NCI-H82 treated with DMSO at 0.1 percent for 48 hours (cell line): ENCODE measurements at regions not wholly inside any gene's neighbourhood (a gene's known extent, or its start where the extent isn't known, plus 50 kb on each side); places are given as distances from the start of the nearest gene placed in this dataset.
A peak's percentile ranks its signal among the peaks of the same experiment; 100 is the strongest.

Source experiments
- DNase-seq: peaks from one replicate; lab custom pipeline; 2025; ENCODE audit not compliant: unreplicated experiment; lab: John Stamatoyannopoulos, UW

GRCh38 chr7:12067156-12067831 is 143.8 kb upstream of the TMEM106B start:
- DNase-seq, result peak; percentile 64

DNA sequence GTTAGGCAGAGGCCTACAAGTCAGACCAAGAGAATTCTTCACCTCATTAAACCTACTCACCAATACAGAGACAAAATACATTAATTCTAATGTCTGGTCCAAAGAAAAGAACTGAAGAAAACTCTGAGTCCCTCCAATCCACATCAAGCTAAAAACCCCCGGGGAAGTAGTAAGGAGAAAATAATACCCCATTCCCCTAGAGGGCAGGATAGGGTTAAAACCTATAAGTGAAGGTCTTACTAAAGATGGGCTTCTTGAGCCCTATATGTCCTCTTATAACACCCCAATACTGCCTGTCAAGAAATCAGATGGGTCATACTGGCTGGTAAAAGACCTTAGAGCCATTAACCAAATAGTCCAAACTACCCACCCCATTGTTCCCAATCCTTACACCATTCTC is 141.3 kb upstream of the TMEM106B start:
- DNase-seq, result no peak

- no peak for DNase-seq
Observed at GRCh38 chr7:12074889-12075288, 136.2 kb upstream of the TMEM106B start.

- no peak for DNase-seq
Observed at GRCh38 chr7:12080006-12080405, 131.1 kb upstream of the TMEM106B start.

DNA sequence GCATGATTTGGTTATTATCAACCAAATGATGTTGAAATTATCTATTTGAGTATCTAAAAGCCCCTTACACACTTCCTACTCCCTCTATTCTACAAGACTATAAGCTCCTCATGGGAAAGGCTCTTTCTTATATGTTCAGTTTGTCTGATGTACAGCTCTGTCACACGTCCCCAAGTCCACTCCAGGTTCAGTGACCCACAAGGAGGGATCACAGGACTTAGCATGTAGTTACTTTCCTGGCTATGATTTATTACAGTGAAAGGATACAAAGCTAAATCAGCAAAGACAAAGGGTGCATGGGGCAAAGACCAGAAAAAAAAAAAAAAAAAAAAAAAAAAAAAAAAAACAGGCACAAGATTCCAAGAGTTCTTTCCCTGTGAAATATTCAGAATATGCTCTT is 125.6 kb upstream of the TMEM106B start:
- no peak for DNase-seq

DNA sequence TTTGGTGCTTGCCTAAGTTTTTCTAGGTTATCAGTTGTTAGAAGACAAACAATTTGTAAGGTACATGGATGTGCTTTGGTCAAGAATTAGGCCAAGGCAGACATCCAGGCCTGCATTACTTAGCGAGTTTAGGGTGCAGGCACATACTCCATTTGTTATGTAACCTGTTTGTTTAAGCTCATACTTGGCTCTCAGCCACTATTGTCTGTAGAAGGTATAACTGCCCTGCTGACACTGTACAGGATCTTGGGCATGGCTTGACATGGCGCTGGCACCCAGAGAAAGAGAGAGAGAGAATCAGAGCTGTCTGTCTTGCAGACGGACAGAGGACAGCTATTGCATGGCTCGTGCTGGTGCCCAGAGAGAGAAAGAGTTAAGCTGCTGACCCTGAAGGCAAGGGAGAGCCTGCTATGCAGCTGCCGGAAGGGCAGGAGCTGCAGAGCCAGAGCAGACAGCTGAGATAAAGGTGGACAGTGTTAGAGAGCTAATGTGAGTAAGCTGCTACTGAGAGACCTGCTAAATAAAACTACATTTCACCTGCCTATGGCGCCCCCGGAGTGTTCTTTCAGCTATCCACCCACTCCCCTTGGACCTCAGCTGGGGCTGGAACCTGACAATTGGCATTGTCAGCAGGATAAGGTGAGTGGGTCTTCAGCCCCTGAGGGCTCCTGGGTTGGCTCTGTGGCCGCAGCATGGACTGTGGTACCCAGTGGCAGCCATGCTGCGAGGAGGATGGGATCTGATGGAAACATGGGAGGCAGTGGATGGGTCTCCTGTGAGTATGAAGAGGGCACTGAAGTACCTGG is 120.9 kb upstream of the TMEM106B start:
- no peak for DNase-seq

- no peak for DNase-seq
Observed at GRCh38 chr7:12090757-12091221, 120.3 kb upstream of the TMEM106B start.

GRCh38 chr7:12091231-12091630 is 119.9 kb upstream of the TMEM106B start:
- no peak for DNase-seq

- DNase-seq, result no peak
Observed at GRCh38 chr7:12092499-12093130, 118.5 kb upstream of the TMEM106B start.

- DNase-seq, result no peak
Observed at GRCh38 chr7:12093365-12093764, 117.7 kb upstream of the TMEM106B start.

GRCh38 chr7:12094365-12094921 is 116.7 kb upstream of the TMEM106B start:
- DNase-seq, result no peak

- DNase-seq, result no peak
Observed at GRCh38 chr7:12102126-12102525, 109.0 kb upstream of the TMEM106B start.

DNA sequence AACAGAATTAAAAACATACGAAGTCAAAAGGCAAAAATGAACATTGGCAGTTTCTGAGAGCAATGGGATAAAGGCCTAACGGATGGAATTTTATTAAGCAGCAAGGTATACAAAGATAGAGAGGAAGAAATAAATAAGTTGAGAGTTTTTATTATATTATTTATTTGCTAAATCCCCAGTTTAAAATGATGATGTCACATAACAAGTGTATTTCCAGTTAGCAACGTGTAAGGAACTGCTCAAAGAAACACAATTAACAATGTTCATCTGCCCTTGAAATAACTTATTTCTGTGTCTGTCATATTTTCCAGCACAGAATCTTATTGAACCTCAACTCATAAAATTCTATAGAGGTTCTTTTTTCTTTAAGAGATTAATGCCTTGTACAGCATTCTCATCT is 108.6 kb upstream of the TMEM106B start:
- no peak for DNase-seq

DNA sequence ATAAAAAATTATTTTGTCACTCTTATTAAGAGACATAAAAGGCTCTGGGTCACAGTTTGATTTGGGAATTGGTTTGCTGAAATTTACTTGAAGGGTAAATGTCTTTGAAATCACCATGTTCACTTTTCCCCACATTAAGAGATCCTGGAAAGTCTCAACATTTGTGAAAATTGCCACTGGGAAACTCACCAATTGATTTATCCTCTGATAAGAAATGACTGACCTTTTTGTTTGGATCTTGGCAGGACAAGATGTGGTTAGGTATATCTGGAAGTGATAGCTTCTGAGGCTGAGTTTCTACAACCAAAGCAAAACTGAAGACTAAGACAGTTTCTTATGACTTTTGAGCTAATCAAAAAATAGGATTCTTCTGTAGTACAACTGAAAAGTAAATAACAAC is 107.1 kb upstream of the TMEM106B start:
- no peak for DNase-seq

GRCh38 chr7:12107381-12107780 is 103.7 kb upstream of the TMEM106B start:
- no peak for DNase-seq

- DNase-seq, result no peak
Observed at GRCh38 chr7:12107841-12108254, 103.2 kb upstream of the TMEM106B start.

DNA sequence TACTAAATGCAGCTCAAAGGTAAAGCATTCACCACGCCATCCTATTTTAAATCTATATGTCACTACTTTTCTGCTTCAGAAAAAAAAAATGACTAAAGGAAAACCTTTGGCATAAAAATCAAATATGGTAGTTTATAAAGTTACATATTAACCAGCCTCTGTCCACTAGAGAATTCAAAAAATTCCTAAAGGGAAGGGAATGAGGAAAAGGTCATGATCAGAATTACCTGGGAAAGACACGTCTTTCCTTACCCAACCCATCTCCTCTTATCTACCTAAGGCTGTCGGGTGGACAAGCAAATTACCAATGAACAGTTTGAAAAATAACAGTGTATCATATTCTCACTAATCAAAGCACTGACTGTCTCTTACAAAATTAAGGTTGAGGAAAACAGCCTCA is 100.7 kb upstream of the TMEM106B start:
- DNase-seq, result no peak

GRCh38 chr7:12111422-12112405 is 99.4 kb upstream of the TMEM106B start:
- DNase-seq, result no peak

DNA sequence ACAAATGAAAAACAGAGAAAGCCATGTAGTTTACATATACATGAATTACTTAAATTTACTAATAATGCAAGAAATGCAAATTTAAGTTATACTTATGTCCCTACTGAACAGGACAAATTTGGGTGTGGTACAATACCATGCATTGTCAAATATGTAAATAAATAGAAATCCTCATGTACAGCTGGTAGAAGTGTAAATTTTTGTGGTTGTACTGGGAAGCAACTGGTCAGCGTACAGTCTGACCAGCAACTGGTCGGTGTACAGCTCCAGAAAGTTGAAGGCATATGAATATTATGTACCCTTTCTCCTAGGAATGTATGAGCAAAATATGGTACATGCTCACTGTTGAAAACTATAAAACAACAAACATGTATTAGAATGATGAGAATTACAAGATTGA is 93.9 kb upstream of the TMEM106B start:
- no peak for DNase-seq

DNA sequence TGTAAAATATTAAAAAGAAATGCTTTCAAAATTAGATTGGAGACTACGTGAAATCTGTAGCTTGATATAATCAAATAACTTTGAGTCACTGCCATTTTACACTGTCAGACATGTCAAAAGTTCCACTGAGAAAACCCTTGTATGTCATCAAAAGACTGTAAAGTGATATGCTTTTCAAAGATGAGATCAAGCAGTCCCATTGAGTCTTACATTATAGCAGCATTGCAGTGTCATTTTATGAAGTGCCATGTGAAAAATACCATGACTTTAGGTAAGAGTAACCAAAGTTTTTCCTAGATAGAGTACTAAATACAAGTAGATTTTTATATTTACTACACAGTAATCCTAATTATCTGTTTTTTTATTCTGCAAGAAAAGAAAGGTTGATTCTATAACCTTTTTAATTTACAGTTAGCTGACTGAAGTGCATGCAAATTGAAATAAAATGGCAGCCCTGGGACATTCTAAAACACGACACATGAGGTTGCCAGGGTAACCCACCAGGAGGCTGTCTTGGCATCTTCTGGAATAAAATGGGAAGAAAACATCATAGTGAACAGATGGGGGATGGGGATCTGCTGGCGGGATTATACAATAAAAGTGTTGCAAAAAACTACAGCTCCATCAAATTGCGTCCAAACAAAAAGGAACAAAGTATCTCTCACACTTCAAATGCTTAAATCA is 91.3 kb upstream of the TMEM106B start:
- DNase-seq, result no peak
